GM18909 (cell line): ENCODE measurements at regions not wholly inside any gene's neighbourhood (a gene's known extent, or its start where the extent isn't known, plus 50 kb on each side); places are given as distances from the start of the nearest gene placed in this dataset.
"Not testable (repeated sequence)": the region's sequence is repeated elsewhere in the genome, so short reads cannot be mapped to it uniquely, and the experiment has no call there.

Experiments used
- ATAC-seq: cut with Tn5 transposase; IDR thresholded peaks from one replicate; pipeline ENCODE4 v1.9.1; 2021; ENCODE audit warnings: mild to moderate bottlenecking; ENCODE audit not compliant: unreplicated experiment, poor library complexity

- ATAC-seq = no peak
Observed at GRCh38 chr12:116687888-116688287, 50.0 kb downstream of the SPRING1 start.

- no peak for ATAC-seq
Observed at GRCh38 chr12:116684891-116685290, 53.0 kb downstream of the SPRING1 start.

GRCh38 chr12:116677202-116677661, 60.6 kb downstream of the SPRING1 start:
- no peak for ATAC-seq

- no peak for ATAC-seq
Observed at GRCh38 chr12:116675339-116676107, 62.3 kb downstream of the SPRING1 start.

GRCh38 chr12:116674643-116675183, 63.2 kb downstream of the SPRING1 start:
- no peak for ATAC-seq

GRCh38 chr12:116673681-116674111, 64.2 kb downstream of the SPRING1 start:
- ATAC-seq = peak; percentile 26

- ATAC-seq = peak; percentile 61
Observed at GRCh38 chr12:116672842-116673516, 64.9 kb downstream of the SPRING1 start.

GRCh38 chr12:116672010-116672409, 65.9 kb downstream of the SPRING1 start:
- no peak for ATAC-seq

GRCh38 chr12:116670859-116671258, 67.0 kb downstream of the SPRING1 start:
- no peak for ATAC-seq

GRCh38 chr12:116667752-116668151, 70.1 kb downstream of the SPRING1 start:
- no peak for ATAC-seq

GRCh38 chr12:116666829-116667228, 71.0 kb downstream of the SPRING1 start:
- ATAC-seq = not testable (repeated sequence)

- ATAC-seq = no peak
Observed at GRCh38 chr12:116666305-116666673, 71.6 kb downstream of the SPRING1 start.

- ATAC-seq = no peak
Observed at GRCh38 chr12:116665666-116666304, 72.1 kb downstream of the SPRING1 start.

GRCh38 chr12:116664085-116664484, 73.8 kb downstream of the SPRING1 start:
- ATAC-seq = no peak

GRCh38 chr12:116662612-116663144, 75.2 kb downstream of the SPRING1 start:
- ATAC-seq = no peak

GRCh38 chr12:116661341-116661740, 76.5 kb downstream of the SPRING1 start:
- no peak for ATAC-seq

GRCh38 chr12:116660740-116661139, 77.1 kb downstream of the SPRING1 start:
- not testable (repeated sequence) for ATAC-seq

- no peak for ATAC-seq
Observed at GRCh38 chr12:116659771-116660481, 77.9 kb downstream of the SPRING1 start.

- ATAC-seq = no peak
Observed at GRCh38 chr12:116657921-116658495, 79.9 kb downstream of the SPRING1 start.

- ATAC-seq = no peak
Observed at GRCh38 chr12:116656306-116656705, 81.6 kb downstream of the SPRING1 start.
